ENCODE measurements at regions not wholly inside any gene's neighbourhood (a gene's known extent, or its start where the extent isn't known, plus 50 kb on each side); places are given as distances from the start of the nearest gene placed in this dataset.

GRCh38 chr11:127066401-127067090 is 66.0 kb upstream of the KIRREL3 start:
- H3K4me3 ChIP-seq (ENCODE audit: control extremely low read depth in 1 of 5, extremely low read depth in 1 of 5, insufficient read depth in 1 of 5, low read depth in 2 of 5, low read length in 4 of 5): no peak overlapping the region
- DNase-seq (no peak), ATAC-seq (ENCODE audit: low read depth) (no peak)
- H3K4me2 ChIP-seq (replicated peaks; ENCODE audit: low read depth, low read length, poor library complexity, severe bottlenecking): no peak overlapping the region
- Mint-ChIP-seq H3K9me3 (ENCODE audit: insufficient read depth) (no peaks in the 10 kb centered on the region), H3K27me3 (no peaks in the 10 kb centered on the region), H3K27ac (no peak overlapping the region), H3K4me3 (no peak overlapping the region), H3K4me1 (no peaks in the 10 kb centered on the region)
- no peaks in the 10 kb centered on the region for H4K20me1 ChIP-seq (ENCODE audit: control insufficient read depth, insufficient read depth, low read length, poor library complexity, severe bottlenecking)
- no peaks in the 10 kb centered on the region for H3K79me2 ChIP-seq (ENCODE audit: control insufficient read depth, insufficient read depth, low read length)
- no peaks in the 10 kb centered on the region for H3K27me3 ChIP-seq (replicated peaks in 1 of 4; ENCODE audit: control extremely low read depth in 1 of 4, control insufficient read depth in 3 of 4, insufficient read depth in 4 of 4, low read length in 3 of 4)
- no peak overlapping the region for H3K9ac ChIP-seq (ENCODE audit: low read length)
- 92% methylated on average over 4 of the region's 7 CpGs for WGBS (ENCODE audit: insufficient coverage)
- no peak overlapping the region for H2AFZ ChIP-seq (ENCODE audit: insufficient read depth, low read depth, low read length, poor library complexity, severe bottlenecking)
- no peaks in the 10 kb centered on the region for H3K9me3 ChIP-seq (ENCODE audit: control extremely low read depth in 1 of 3, control insufficient read depth in 2 of 3, insufficient read depth in 1 of 3, low read length in 2 of 3)
- POLR2A ChIA-PET: no interaction called here
- no peak overlapping the region for H3K27ac ChIP-seq (ENCODE audit: low read length in 2 of 2)
- no peak for TF ChIP-seq CTCF (IDR thresholded peaks at IDR 0.05)
- no peak for TF ChIP-seq EZH2 (IDR thresholded peaks at IDR 0.05; ENCODE audit: borderline replicate concordance, insufficient read depth, low read depth, low read length, poor library complexity, severe bottlenecking)
- no peaks in the 10 kb centered on the region for H3K36me3 ChIP-seq (replicated peaks in 1 of 2; ENCODE audit: control extremely low read depth in 1 of 2, control insufficient read depth in 1 of 2, extremely low read depth in 1 of 2, insufficient read depth in 2 of 2, low read length in 1 of 2)
- CTCF ChIA-PET: no interaction called here
- no peaks in the 10 kb centered on the region for H3K4me1 ChIP-seq (ENCODE audit: control insufficient read depth in 2 of 2, insufficient read depth in 2 of 2, low read length in 2 of 2)
- intact Hi-C loops (cut with micrococcal nuclease): no loop called here

- no peak overlapping the region for H3K9ac ChIP-seq (ENCODE audit: low read length)
- WGBS (ENCODE audit: insufficient coverage): 90% methylated on average over 2 of the region's 3 CpGs
- Mint-ChIP-seq H3K4me3 (no peak overlapping the region), H3K4me1 (no peaks in the 10 kb centered on the region), H3K9me3 (ENCODE audit: insufficient read depth) (no peaks in the 10 kb centered on the region), H3K27me3 (no peaks in the 10 kb centered on the region), H3K27ac (no peak overlapping the region)
- H3K36me3 ChIP-seq (replicated peaks in 1 of 2; ENCODE audit: control extremely low read depth in 1 of 2, control insufficient read depth in 1 of 2, extremely low read depth in 1 of 2, insufficient read depth in 2 of 2, low read length in 1 of 2): no peaks in the 10 kb centered on the region
- H3K9me3 ChIP-seq (ENCODE audit: control extremely low read depth in 1 of 3, control insufficient read depth in 2 of 3, insufficient read depth in 1 of 3, low read length in 2 of 3): no peaks in the 10 kb centered on the region
- no peak for TF ChIP-seq CTCF (IDR thresholded peaks at IDR 0.05)
- TF ChIP-seq EZH2 (IDR thresholded peaks at IDR 0.05; ENCODE audit: borderline replicate concordance, insufficient read depth, low read depth, low read length, poor library complexity, severe bottlenecking): no peak
- no peak overlapping the region for H3K27ac ChIP-seq (ENCODE audit: low read length in 2 of 2)
- intact Hi-C loops (cut with micrococcal nuclease): no loop called here
- no peak overlapping the region for H2AFZ ChIP-seq (ENCODE audit: insufficient read depth, low read depth, low read length, poor library complexity, severe bottlenecking)
- ATAC-seq (ENCODE audit: low read depth) (no peak), DNase-seq (no peak)
- ChIA-PET CTCF (interaction anchor here (1.4 kb wide), 1 partner anchor 8 kb away, joined by 3 read pairs; no protein-coding TSS in a partner anchor), POLR2A (no interaction called here)
- no peak overlapping the region for H3K4me2 ChIP-seq (replicated peaks; ENCODE audit: low read depth, low read length, poor library complexity, severe bottlenecking)
- no peaks in the 10 kb centered on the region for H3K4me1 ChIP-seq (ENCODE audit: control insufficient read depth in 2 of 2, insufficient read depth in 2 of 2, low read length in 2 of 2)
- no peaks in the 10 kb centered on the region for H3K27me3 ChIP-seq (replicated peaks in 1 of 4; ENCODE audit: control extremely low read depth in 1 of 4, control insufficient read depth in 3 of 4, insufficient read depth in 4 of 4, low read length in 3 of 4)
- H3K79me2 ChIP-seq (ENCODE audit: control insufficient read depth, insufficient read depth, low read length): no peaks in the 10 kb centered on the region
- H3K4me3 ChIP-seq (ENCODE audit: control extremely low read depth in 1 of 5, extremely low read depth in 1 of 5, insufficient read depth in 1 of 5, low read depth in 2 of 5, low read length in 4 of 5): no peak overlapping the region
- H4K20me1 ChIP-seq (ENCODE audit: control insufficient read depth, insufficient read depth, low read length, poor library complexity, severe bottlenecking): no peaks in the 10 kb centered on the region
Measured at GRCh38 chr11:127063241-127063640, 62.7 kb upstream of the KIRREL3 start.

Data from B cell (primary cell).